CD14-positive monocyte (primary cell): ENCODE measurements at regions not wholly inside any gene's neighbourhood (a gene's known extent, or its start where the extent isn't known, plus 50 kb on each side); places are given as distances from the start of the nearest gene placed in this dataset.

Experiments used
- DNase-seq, 3 donors: peaks; one replicate each; pipeline ENCODE4 v3.0.0-alpha.2; 2011 to 2022
- H2AFZ ChIP-seq: 2 replicates; pipeline ENCODE4 v1.6.0; 2012; ENCODE audit warnings: mild to moderate bottlenecking, low read depth, low read length, inconsistent platforms; ENCODE audit not compliant: insufficient read depth, poor library complexity, severe bottlenecking
- H3K27ac ChIP-seq, 2 donors: 1 replicate in 1 of 2; 2 replicates in 1 of 2; pipeline ENCODE4 v1.5.1; 2012 to 2013; ENCODE audit warnings: low read length in 2 of 2, control low read depth in 1 of 2, inconsistent platforms in 1 of 2, low read depth in 1 of 2, mild to moderate bottlenecking in 1 of 2
- H3K27me3 ChIP-seq, 2 donors: one replicate each; pipeline versions ENCODE4 v1.6.0 to v1.6.1; 2011 to 2013; ENCODE audit warnings: low read length in 2 of 2; ENCODE audit not compliant: control insufficient read depth in 2 of 2, insufficient read depth in 2 of 2
- H3K36me3 ChIP-seq, 2 donors: replicated peaks in 1 of 2; 1 replicate in 1 of 2; 2 replicates in 1 of 2; pipeline versions ENCODE4 v1.5.1 to v1.6.1; 2012 to 2013; ENCODE audit warnings: low read length in 2 of 2, control low read depth in 1 of 2, inconsistent platforms in 1 of 2, mild to moderate bottlenecking in 1 of 2; ENCODE audit not compliant: insufficient read depth in 2 of 2, control insufficient read depth in 1 of 2
- H3K4me1 ChIP-seq, 2 donors: 1 replicate in 1 of 2; 2 replicates in 1 of 2; pipeline versions ENCODE4 v1.5.1 to v1.6.1; 2012 to 2013; ENCODE audit warnings: low read length in 2 of 2, control low read depth in 1 of 2, inconsistent platforms in 1 of 2, mild to moderate bottlenecking in 1 of 2, moderate library complexity in 1 of 2; ENCODE audit not compliant: insufficient read depth in 2 of 2, control insufficient read depth in 1 of 2
- H3K4me2 ChIP-seq: replicated peaks from 2 replicates; pipeline ENCODE3; 2012; ENCODE audit warnings: low read length, moderate library complexity, mild to moderate bottlenecking; ENCODE audit not compliant: poor library complexity, severe bottlenecking; ENCODE audit errors: extremely low read depth
- H3K4me3 ChIP-seq, 3 experiments: fragments of 200-600 bp in 1 of 3; sonication (generic) in 1 of 3; replicated peaks in 1 of 3; 1 replicate in 2 of 3; 2 replicates in 1 of 3; pipeline ENCODE4 v1.5.1; 2011 to 2013; ENCODE audit warnings: low read length in 3 of 3, mild to moderate bottlenecking in 3 of 3, control low read depth in 2 of 3, low read depth in 2 of 3, inconsistent platforms in 1 of 3, moderate library complexity in 1 of 3
- H3K79me2 ChIP-seq: 2 replicates; pipeline ENCODE4 v1.6.0; 2012; ENCODE audit warnings: mild to moderate bottlenecking, control low read depth, inconsistent platforms, low read length, moderate library complexity; ENCODE audit not compliant: insufficient read depth
- H3K9ac ChIP-seq: 2 replicates; pipeline ENCODE4 v1.6.0; 2017; ENCODE audit warnings: low read length, mild to moderate bottlenecking; ENCODE audit not compliant: insufficient read depth, poor library complexity, severe bottlenecking
- H3K9me3 ChIP-seq, 2 donors: replicated peaks in 1 of 2; 1 replicate in 1 of 2; 2 replicates in 1 of 2; pipeline versions ENCODE4 v1.5.1 to v1.6.1; 2012 to 2013; ENCODE audit warnings: low read length in 2 of 2, control low read depth in 1 of 2; ENCODE audit not compliant: control insufficient read depth in 1 of 2, insufficient read depth in 1 of 2
- H4K20me1 ChIP-seq: 2 replicates; pipeline ENCODE4 v1.6.0; 2012; ENCODE audit warnings: mild to moderate bottlenecking, low read length, control low read depth, moderate library complexity; ENCODE audit not compliant: insufficient read depth
- H3K27ac Mint-ChIP-seq, 7 donors: one replicate each; pipeline ENCODE4 v1.8.0; 2020; ENCODE audit warnings: mild to moderate bottlenecking in 7 of 7, mixed read lengths in 7 of 7, moderate library complexity in 6 of 7, inconsistent platforms in 2 of 7
- H3K27me3 Mint-ChIP-seq, 3 donors: one replicate each; pipeline ENCODE4 v1.8.0; 2021 to 2022; ENCODE audit warnings: low read depth in 3 of 3, mild to moderate bottlenecking in 3 of 3, mixed read lengths in 3 of 3, moderate library complexity in 3 of 3, inconsistent platforms in 1 of 3
- H3K36me3 Mint-ChIP-seq, 2 donors: one replicate each; pipeline ENCODE4 v1.8.0; 2020; ENCODE audit warnings: mixed read lengths in 2 of 2, inconsistent platforms in 1 of 2, mild to moderate bottlenecking in 1 of 2
- H3K4me1 Mint-ChIP-seq: one replicate; pipeline ENCODE4 v1.8.0; 2020; ENCODE audit warnings: mild to moderate bottlenecking, mixed read lengths
- H3K4me3 Mint-ChIP-seq, 2 donors: one replicate each; pipeline ENCODE4 v1.8.0; 2020; ENCODE audit warnings: mild to moderate bottlenecking in 2 of 2, mixed read lengths in 2 of 2, moderate library complexity in 1 of 2
- H3K9me3 Mint-ChIP-seq, 7 donors: one replicate each; pipeline ENCODE4 v1.8.0; 2020 to 2022; ENCODE audit warnings: mixed read lengths in 7 of 7, mild to moderate bottlenecking in 6 of 7, moderate library complexity in 6 of 7, inconsistent platforms in 2 of 7
- WGBS: methylation state at CpG from one replicate; pipeline ENCODE4 v1.1.5; 2013; ENCODE audit warnings: missing lambda C conversion rate; ENCODE audit not compliant: insufficient coverage; 5-methylcytosine and 5-hydroxymethylcytosine counted together
- intact Hi-C, 2 donors: fragments of 100-400 bp; cut with micrococcal nuclease; formaldehyde crosslinking; loops; one replicate each; pipeline versions ENCODE4 v1.15.0 to v1.15.1; 2023
- TF ChIP-seq, protein P1 (sequence below): fragments of 200-600 bp; IDR thresholded peaks from one replicate; pipeline ENCODE4 v1.8.0; 2022; ENCODE audit warnings: antibody characterized with exemption, mild to moderate bottlenecking

DNA sequence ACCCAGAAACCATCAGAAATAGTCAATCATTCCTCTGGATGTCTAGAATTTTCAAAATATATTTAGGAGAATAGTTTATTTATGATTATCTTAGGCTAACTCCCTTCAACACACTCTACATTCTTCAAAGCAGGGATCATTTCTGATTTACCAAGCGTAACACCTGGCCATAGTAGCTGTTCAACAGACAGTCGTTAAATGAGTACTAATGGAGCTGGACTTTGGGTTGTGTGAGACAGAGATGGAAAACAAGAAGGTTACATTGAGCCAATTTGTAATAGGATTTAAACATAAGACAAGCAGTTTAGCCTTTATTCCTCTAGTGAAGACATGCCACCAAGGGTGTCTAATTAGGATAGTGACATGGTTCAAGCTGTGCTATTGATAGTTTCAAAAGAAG lies 129.2 kb upstream of the ANO3 start:
- Histone ChIP-seq H3K79me2 (no peaks in the 10 kb centered on the region), H3K27ac (no peak overlapping the region), H3K9me3 (no peaks in the 10 kb centered on the region), H3K36me3 (no peaks in the 10 kb centered on the region), H3K27me3 (no peaks in the 10 kb centered on the region), H3K9ac (no peak overlapping the region), H3K4me1 (no peaks in the 10 kb centered on the region), H4K20me1 (no peaks in the 10 kb centered on the region), H2AFZ (no peak overlapping the region), H3K4me3 (no peak overlapping the region), H3K4me2 (no peak overlapping the region)
- H3K4me3 Mint-ChIP-seq = no peak overlapping the region
- TF ChIP-seq, protein P1, sequence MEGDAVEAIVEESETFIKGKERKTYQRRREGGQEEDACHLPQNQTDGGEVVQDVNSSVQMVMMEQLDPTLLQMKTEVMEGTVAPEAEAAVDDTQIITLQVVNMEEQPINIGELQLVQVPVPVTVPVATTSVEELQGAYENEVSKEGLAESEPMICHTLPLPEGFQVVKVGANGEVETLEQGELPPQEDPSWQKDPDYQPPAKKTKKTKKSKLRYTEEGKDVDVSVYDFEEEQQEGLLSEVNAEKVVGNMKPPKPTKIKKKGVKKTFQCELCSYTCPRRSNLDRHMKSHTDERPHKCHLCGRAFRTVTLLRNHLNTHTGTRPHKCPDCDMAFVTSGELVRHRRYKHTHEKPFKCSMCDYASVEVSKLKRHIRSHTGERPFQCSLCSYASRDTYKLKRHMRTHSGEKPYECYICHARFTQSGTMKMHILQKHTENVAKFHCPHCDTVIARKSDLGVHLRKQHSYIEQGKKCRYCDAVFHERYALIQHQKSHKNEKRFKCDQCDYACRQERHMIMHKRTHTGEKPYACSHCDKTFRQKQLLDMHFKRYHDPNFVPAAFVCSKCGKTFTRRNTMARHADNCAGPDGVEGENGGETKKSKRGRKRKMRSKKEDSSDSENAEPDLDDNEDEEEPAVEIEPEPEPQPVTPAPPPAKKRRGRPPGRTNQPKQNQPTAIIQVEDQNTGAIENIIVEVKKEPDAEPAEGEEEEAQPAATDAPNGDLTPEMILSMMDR = no peak
- H3K36me3 Mint-ChIP-seq = no peaks in the 10 kb centered on the region
- no peak overlapping the region for H3K27ac Mint-ChIP-seq
- H3K4me1 Mint-ChIP-seq = no peaks in the 10 kb centered on the region
- no peak for DNase-seq
- intact Hi-C loops = no loop called here
- peaks cover 0 to 2% (median 0%) of the 10 kb centered on the region in 7 donors for H3K9me3 Mint-ChIP-seq
- no CpG with 5 or more reads among the region's 2 CpGs for WGBS
- peaks cover 0 to 2% (median 0%) of the 10 kb centered on the region in 3 donors for H3K27me3 Mint-ChIP-seq

DNA sequence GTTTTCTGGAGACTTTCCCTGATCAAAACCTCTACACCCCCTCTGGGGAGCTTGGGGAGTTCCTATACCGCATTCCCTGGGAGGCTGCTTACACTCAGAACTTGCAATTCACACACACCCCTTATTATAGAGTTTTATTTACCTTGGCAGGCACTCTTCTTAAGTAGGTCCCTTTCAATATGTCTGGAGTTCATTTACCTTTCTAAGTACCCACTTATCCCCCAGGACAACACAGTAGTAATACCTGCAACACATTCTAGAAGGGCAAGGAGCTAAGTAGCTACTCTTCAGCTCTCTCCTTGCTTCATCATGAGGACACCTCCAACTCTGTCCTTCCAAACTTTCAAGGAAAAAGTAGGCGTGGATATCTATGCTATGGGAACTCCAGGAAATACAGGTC lies 127.8 kb upstream of the ANO3 start:
- Histone ChIP-seq H3K9me3 (no peaks in the 10 kb centered on the region), H3K4me3 (no peak overlapping the region), H2AFZ (no peak overlapping the region), H3K27me3 (no peaks in the 10 kb centered on the region), H3K27ac (no peak overlapping the region), H4K20me1 (no peaks in the 10 kb centered on the region), H3K4me1 (no peaks in the 10 kb centered on the region), H3K79me2 (no peaks in the 10 kb centered on the region), H3K9ac (no peak overlapping the region), H3K4me2 (no peak overlapping the region), H3K36me3 (no peaks in the 10 kb centered on the region)
- Mint-ChIP-seq H3K27me3 (peaks cover 0 to 2% (median 0%) of the 10 kb centered on the region in 3 donors), H3K36me3 (no peaks in the 10 kb centered on the region), H3K9me3 (peaks cover 0 to 4% (median 0%) of the 10 kb centered on the region in 7 donors), H3K27ac (no peak overlapping the region), H3K4me1 (no peaks in the 10 kb centered on the region), H3K4me3 (no peak overlapping the region)
- no CpG with 5 or more reads among the region's 2 CpGs for WGBS
- TF ChIP-seq, protein P1 = no peak
- intact Hi-C loops = no loop called here
- no peak for DNase-seq
